ENCODE measurements at regions not wholly inside any gene's neighbourhood (a gene's known extent, or its start where the extent isn't known, plus 50 kb on each side); places are given as distances from the start of the nearest gene placed in this dataset.

- DNase-seq (ENCODE audit: low spot score): no peak
- FAIRE-seq: no peak
Observed at GRCh38 chr11:112882494-112883381, 78.5 kb upstream of the NCAM1 start.

GRCh38 chr11:112884012-112884767 lies 77.0 kb upstream of the NCAM1 start:
- peak; percentile 32 for FAIRE-seq

GRCh38 chr11:112885744-112886433 lies 75.3 kb upstream of the NCAM1 start:
- peak; percentile 74 for FAIRE-seq
- DNase-seq (ENCODE audit: low spot score): no peak

More at GRCh38 chr11:112884012-112884767, 77.0 kb upstream of the NCAM1 start:
- peak; percentile 36 for DNase-seq (ENCODE audit: low spot score)

- FAIRE-seq: no peak
- no peak for DNase-seq (ENCODE audit: low spot score)
Observed at GRCh38 chr11:112886434-112887370, 74.5 kb upstream of the NCAM1 start.

GRCh38 chr11:112889446-112889845 lies 71.8 kb upstream of the NCAM1 start:
- FAIRE-seq: no peak
- DNase-seq (ENCODE audit: low spot score): no peak

- FAIRE-seq (no peak), DNase-seq (ENCODE audit: low spot score) (no peak)
Observed at GRCh38 chr11:112899235-112900006, 61.8 kb upstream of the NCAM1 start.

- no peak for FAIRE-seq
Observed at GRCh38 chr11:112901924-112902323, 59.3 kb upstream of the NCAM1 start.

GRCh38 chr11:112902361-112903011 lies 58.7 kb upstream of the NCAM1 start:
- DNase-seq (ENCODE audit: low spot score): no peak
- no peak for FAIRE-seq

More at GRCh38 chr11:112901924-112902323, 59.3 kb upstream of the NCAM1 start:
- DNase-seq (ENCODE audit: low spot score): no peak

GRCh38 chr11:112903340-112903739 lies 57.9 kb upstream of the NCAM1 start:
- DNase-seq (ENCODE audit: low spot score) (no peak), FAIRE-seq (no peak)

- DNase-seq (ENCODE audit: low spot score) (no peak), FAIRE-seq (no peak)
Observed at GRCh38 chr11:112911124-112911523, 50.1 kb upstream of the NCAM1 start.
